ENCODE measurements at regions not wholly inside any gene's neighbourhood (a gene's known extent, or its start where the extent isn't known, plus 50 kb on each side); places are given as distances from the start of the nearest gene placed in this dataset.

DNA sequence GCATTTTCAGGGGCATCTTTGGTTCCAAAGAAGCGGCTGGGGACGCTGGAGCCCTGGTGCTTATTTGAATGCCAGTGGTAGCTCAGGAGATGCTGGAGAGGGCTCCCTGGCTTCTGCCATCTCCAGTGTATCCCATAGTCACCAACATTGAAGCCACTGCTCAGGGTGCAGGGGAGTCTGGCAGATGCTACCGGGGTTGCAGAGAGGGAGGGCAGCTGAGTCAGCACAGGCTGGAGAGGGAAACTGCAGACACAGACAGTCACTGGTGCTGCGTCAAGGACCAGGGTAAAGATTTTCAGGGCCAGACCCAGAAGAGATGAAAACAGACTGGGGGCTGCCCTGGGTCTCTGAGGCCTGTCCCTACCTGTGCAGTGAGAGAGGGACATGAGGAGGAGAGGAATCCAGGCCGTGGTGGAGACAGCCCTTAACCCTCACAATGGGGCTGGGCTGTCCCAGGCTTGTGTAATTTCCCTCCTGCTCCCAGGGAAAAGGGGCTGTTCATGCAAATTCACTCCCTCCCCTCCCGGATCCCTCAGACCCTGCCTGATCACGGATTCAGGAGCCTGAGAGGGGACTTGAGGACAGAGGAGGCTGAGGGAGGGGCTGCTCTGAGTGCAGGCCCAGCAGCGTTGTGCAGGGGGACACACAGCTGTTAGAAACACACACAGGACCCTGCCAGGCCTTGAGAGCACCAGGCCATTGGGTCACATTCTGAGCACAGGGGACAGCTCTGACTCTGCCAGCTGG is 126.9 kb upstream of the GRK3 start:
- no peaks in the 10 kb centered on the region for H3K23me2 ChIP-seq (ENCODE audit: low read depth, low read length)
- DNase-seq (ENCODE audit: low read depth in 1 of 2, low spot score in 2 of 2) (peak in 1 of 2 experiments; percentile 56), FAIRE-seq (no peak)
- no peaks in the 10 kb centered on the region for H3K27me3 ChIP-seq (replicated peaks in 1 of 4; ENCODE audit: control insufficient read depth in 3 of 4, extremely low read depth in 1 of 4, insufficient read depth in 3 of 4, low read length in 3 of 4)
- peak overlapping the region; percentile 97 for H2AFZ ChIP-seq (ENCODE audit: low read length)
- peak overlapping the region; percentile 15 to 24; a peak in 3 of 4 replicates for H3K4me2 ChIP-seq (ENCODE audit: insufficient read depth in 1 of 2, low read depth in 2 of 2, low read length in 2 of 2)
- H2BK20ac ChIP-seq (ENCODE audit: low read length): peak overlapping the region; percentile 90; the same call in 1 of the 2 replicates
- peak overlapping the region; percentile 71; the same call in 1 of the 2 replicates for H2BK5ac ChIP-seq (ENCODE audit: low read depth, low read length)
- peak overlapping the region; percentile 32 for H3K4ac ChIP-seq (replicated peaks; ENCODE audit: insufficient read length, low read depth, low read length)
- H3K36me3 ChIP-seq (ENCODE audit: control insufficient read depth in 2 of 4, insufficient read depth in 4 of 4, low read length in 3 of 4): no peaks in the 10 kb centered on the region
- H4K8ac ChIP-seq (ENCODE audit: extremely low read depth, insufficient read depth, low read length): peak overlapping the region; percentile 41; the same call in 1 of the 2 replicates
- H3K18ac ChIP-seq (ENCODE audit: extremely low read depth, low read length): peak overlapping the region; percentile 73
- H4K5ac ChIP-seq (ENCODE audit: insufficient read length, low read depth, low read length): no peak overlapping the region
- no peaks in the 10 kb centered on the region for H3K79me2 ChIP-seq (ENCODE audit: control insufficient read depth in 1 of 2, insufficient read depth in 2 of 2, low read length in 2 of 2)
- H4K20me1 ChIP-seq (replicated peaks in 1 of 2; ENCODE audit: control insufficient read depth in 1 of 2, insufficient read depth in 2 of 2, low read length in 2 of 2): no peaks in the 10 kb centered on the region
- H3K9ac ChIP-seq (replicated peaks in 1 of 4; ENCODE audit: extremely low read depth in 1 of 4, low read depth in 3 of 4, low read length in 3 of 4): no peak overlapping the region; a peak in 1 of 7 replicates
- H2BK15ac ChIP-seq (ENCODE audit: low read length): 0 out of 2 replicates have a peak overlapping the region, but pooled peaks have one; percentile 46
- H3K23ac ChIP-seq (ENCODE audit: insufficient read length): no peak overlapping the region
- H3K4me1 ChIP-seq (replicated peaks in 1 of 4; ENCODE audit: control insufficient read depth in 3 of 4, insufficient read depth in 4 of 4, low read length in 3 of 4): peaks cover 0 to 11% (median 9%) of the 10 kb centered on the region in 4 experiments; a peak in 4 of 7 replicates
- H3K79me1 ChIP-seq (ENCODE audit: low read depth, low read length): no peaks in the 10 kb centered on the region
- no peak overlapping the region for H3K56ac ChIP-seq (replicated peaks; ENCODE audit: insufficient read length, low read depth, low read length)
- H4K91ac ChIP-seq (replicated peaks; ENCODE audit: insufficient read length, low read length): no peak overlapping the region
- WGBS, 2 experiments (ENCODE audit: extremely low coverage in 1 of 2, insufficient coverage in 1 of 2, insufficient read length in 1 of 2, insufficient replicate concordance in 2 of 2, low coverage in 1 of 2, low lambda C conversion rate in 2 of 2, missing lambda C conversion rate in 1 of 2): 43% methylated on average over 8 of the region's 8 CpGs; no CpG with 5 or more reads in 1 of the 2 experiments
- H3K27ac ChIP-seq (ENCODE audit: low read depth, low read length): no peak overlapping the region
- no peak overlapping the region for H3K4me3 ChIP-seq (ENCODE audit: extremely low read depth in 1 of 4, insufficient read depth in 2 of 4, low read depth in 3 of 4, low read length in 4 of 4)
- CTCF ChIA-PET (ENCODE audit: partially characterized antibody): interaction anchor here (0.6 to 1.9 kb wide), 5 partner anchors 10 to 341 kb away, joined by 3 to 10 read pairs (median 3); no protein-coding TSS in a partner anchor
- H3K9me3 ChIP-seq (ENCODE audit: insufficient read depth in 2 of 2, low read depth in 1 of 2, low read length in 1 of 2): no peaks in the 10 kb centered on the region
- no peak overlapping the region for H3K14ac ChIP-seq (ENCODE audit: insufficient read length)
- no peak overlapping the region for H2BK120ac ChIP-seq (replicated peaks; ENCODE audit: low read depth, low read length)
- POLR2A ChIA-PET (ENCODE audit: partially characterized antibody): interaction anchor here (1.2 kb wide), 1 partner anchor 9 kb away, joined by 4 read pairs; no protein-coding TSS in a partner anchor
- H2BK12ac ChIP-seq (ENCODE audit: low read depth, low read length): peak overlapping the region; percentile 87; the same call in 1 of the 2 replicates
- H2AK5ac ChIP-seq (ENCODE audit: low read depth, low read length): no peak overlapping the region
- peak in 1 of 2 experiments; percentile 80; a peak in 1 of 3 replicates for TF ChIP-seq EP300 (IDR thresholded peaks at IDR 0.05; ENCODE audit: borderline replicate concordance in 1 of 2, low read depth in 2 of 2, low read length in 2 of 2)
- TF ChIP-seq MAFK (IDR thresholded peaks at IDR 0.05; ENCODE audit: low read depth, low read length): peak; percentile 47; the same call in 1 of the 2 replicates
- TF ChIP-seq BACH1 (IDR thresholded peaks at IDR 0.05; ENCODE audit: low read length): peak; percentile 62; the same call in 1 of the 2 replicates
- no peak for TF ChIP-seq CTBP2 (IDR thresholded peaks at IDR 0.05; ENCODE audit: borderline replicate concordance, insufficient read depth, insufficient read length, low read length)
- no peak for TF ChIP-seq GTF2F1 (IDR thresholded peaks at IDR 0.05; ENCODE audit: borderline replicate concordance, low read depth, low read length)
- TF ChIP-seq, protein P1, sequence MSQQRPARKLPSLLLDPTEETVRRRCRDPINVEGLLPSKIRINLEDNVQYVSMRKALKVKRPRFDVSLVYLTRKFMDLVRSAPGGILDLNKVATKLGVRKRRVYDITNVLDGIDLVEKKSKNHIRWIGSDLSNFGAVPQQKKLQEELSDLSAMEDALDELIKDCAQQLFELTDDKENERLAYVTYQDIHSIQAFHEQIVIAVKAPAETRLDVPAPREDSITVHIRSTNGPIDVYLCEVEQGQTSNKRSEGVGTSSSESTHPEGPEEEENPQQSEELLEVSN (IDR thresholded peaks at IDR 0.05): no peak

Data from H1 (cell line).